ENCODE measurements at regions not wholly inside any gene's neighbourhood (a gene's known extent, or its start where the extent isn't known, plus 50 kb on each side); places are given as distances from the start of the nearest gene placed in this dataset.

- no peaks in the 10 kb centered on the region for H3K36me3 Mint-ChIP-seq (ENCODE audit: low read depth)
- Histone ChIP-seq H3K27me3 (ENCODE audit: control insufficient read depth in 1 of 2, insufficient read depth in 2 of 2, low read length in 2 of 2) (no peaks in the 10 kb centered on the region), H3K9me3 (ENCODE audit: control insufficient read depth in 1 of 2, insufficient read depth in 1 of 2, low read length in 2 of 2) (no peaks in the 10 kb centered on the region), H3K36me3 (ENCODE audit: insufficient read depth, low read length) (no peaks in the 10 kb centered on the region), H3K4me1 (ENCODE audit: insufficient read depth, low read length) (peaks cover 5% of the 10 kb centered on the region), H3K27ac (ENCODE audit: low read depth in 1 of 2, low read length in 2 of 2) (no peak overlapping the region), H3K4me3 (ENCODE audit: low read length) (no peak overlapping the region)
- peaks cover 44% of the 10 kb centered on the region for H3K4me1 Mint-ChIP-seq (ENCODE audit: low read depth)
- H3K27ac Mint-ChIP-seq, result no peak overlapping the region
- H3K27me3 Mint-ChIP-seq, result no peaks in the 10 kb centered on the region
- ChIA-PET CTCF (no interaction called here), POLR2A (no interaction called here)
- no peak for TF ChIP-seq CTCF (IDR thresholded peaks at IDR 0.05)
- DNase-seq, result peak in 1 of 14 experiments; percentile 11
- no peak overlapping the region for H3K4me3 Mint-ChIP-seq
- ATAC-seq (ENCODE audit: poor library complexity), result no peak
- intact Hi-C loops (cut with DNase I, micrococcal nuclease), result no loop called here
- H3K9me3 Mint-ChIP-seq, result peaks cover 5% of the 10 kb centered on the region
Measured at GRCh38 chr6:130776287-130776925, 50.8 kb upstream of the SMLR1 start.

All from CD4-positive, alpha-beta T cell (primary cell).